Ovary (tissue), 3 donors: ENCODE measurements at regions not wholly inside any gene's neighbourhood (a gene's known extent, or its start where the extent isn't known, plus 50 kb on each side); places are given as distances from the start of the nearest gene placed in this dataset.

ENCODE experiments used
- CTCF ChIP-seq, 3 donors: fragments of 450-650 bp in 2 of 3; fragments of 200-600 bp in 1 of 3; IDR thresholded peaks; one replicate each; pipeline versions ENCODE4 v1.5.1 to v1.8.0; 2016 to 2022; ENCODE audit warnings: antibody characterized with exemption in 3 of 3, mild to moderate bottlenecking in 1 of 3
- EP300 ChIP-seq: sonication (generic); formaldehyde crosslinking; IDR thresholded peaks from one replicate; pipeline ENCODE4 v1.6.1; 2017; ENCODE audit warnings: antibody characterized with exemption
- POLR2A ChIP-seq: fragments of 450-650 bp; IDR thresholded peaks from one replicate; pipeline ENCODE4 v1.6.1; 2017; ENCODE audit warnings: antibody characterized with exemption, mild to moderate bottlenecking, moderate library complexity
- donor health status: DM: no; HTN: no; CAD: no.

DNA sequence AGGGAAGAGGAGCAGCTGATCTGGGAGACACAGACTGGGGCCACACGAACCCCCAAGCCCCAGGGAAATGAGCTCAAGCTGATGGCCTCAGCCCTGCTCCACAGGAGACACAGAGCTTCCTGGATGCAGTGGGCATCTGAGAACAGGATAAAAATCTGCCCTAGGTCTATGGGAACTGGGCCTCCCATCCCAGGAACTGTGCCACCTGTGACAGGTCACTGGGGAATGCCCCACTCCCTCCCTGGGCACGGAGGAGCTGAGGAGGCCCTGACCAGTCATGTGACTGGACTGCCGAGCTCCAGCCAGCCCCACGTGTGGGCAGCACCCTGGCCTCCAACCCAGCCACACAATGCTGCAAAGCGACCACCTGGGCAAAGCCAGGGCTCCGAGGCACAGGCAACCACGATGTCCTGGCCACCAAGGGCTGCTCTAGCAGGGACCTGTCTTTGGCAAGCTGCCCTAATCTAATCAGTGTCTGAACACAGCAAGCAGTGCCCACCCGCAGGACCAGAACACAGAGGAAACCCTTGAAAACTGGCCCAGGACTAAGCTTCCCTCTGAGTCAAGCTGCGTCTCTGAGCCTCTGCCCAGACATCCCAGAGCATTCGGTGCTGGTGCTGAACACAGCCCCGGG, 57.8 kb upstream of the ID2 start:
- TF ChIP-seq EP300 (no peak), POLR2A (no peak), CTCF (IDR thresholded peaks at IDR 0.05) (no peak)
